Central memory CD4-positive, alpha-beta T cell (primary cell): ENCODE measurements at regions not wholly inside any gene's neighbourhood (a gene's known extent, or its start where the extent isn't known, plus 50 kb on each side); places are given as distances from the start of the nearest gene placed in this dataset.

Source experiments
- DNase-seq: peaks from one replicate; pipeline ENCODE4 v3.0.0; 2022

GRCh38 chr6:22078802-22079545 is 217.9 kb downstream of the PRL start:
- no peak for DNase-seq

GRCh38 chr6:22079783-22080182 is 217.1 kb downstream of the PRL start:
- no peak for DNase-seq

DNA sequence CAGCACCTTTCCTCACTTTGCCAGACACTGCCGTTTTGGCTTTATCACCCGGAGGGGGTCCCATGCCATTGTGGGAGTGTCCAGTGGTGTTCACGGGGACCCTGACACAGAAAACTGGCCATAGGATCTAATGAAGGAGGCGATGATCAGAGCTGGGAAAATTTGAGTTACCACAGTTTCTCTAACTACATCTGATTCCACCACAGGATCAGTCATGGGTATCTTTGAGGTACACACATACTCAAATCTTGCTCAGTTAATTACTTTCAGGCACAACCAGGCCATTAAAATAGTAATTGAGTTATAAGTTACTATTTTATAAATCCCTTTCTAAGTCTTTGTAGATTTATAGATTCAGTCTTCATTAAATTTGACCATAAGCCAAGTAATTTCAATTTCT is 215.1 kb downstream of the PRL start:
- DNase-seq, result no peak

- DNase-seq, result no peak
Observed at GRCh38 chr6:22082218-22082617, 214.6 kb downstream of the PRL start.

DNA sequence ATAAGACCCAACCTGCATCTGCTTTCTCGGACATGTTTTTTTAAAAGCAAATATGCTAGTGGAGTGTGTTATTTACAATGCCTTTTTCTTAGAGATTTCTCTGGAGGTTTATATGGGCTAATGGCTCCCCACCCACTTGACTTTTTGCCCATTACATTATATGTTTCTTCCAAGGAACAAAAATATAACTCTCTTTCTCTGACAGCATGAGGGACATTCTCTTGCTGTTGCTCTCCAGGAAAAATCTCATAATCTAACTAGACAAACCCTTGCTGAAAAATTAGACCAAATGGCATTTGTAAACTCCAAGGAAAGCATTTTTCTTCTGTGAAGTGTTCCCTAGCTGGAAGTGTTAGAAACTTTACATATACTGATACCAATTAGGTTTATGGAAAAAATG is 213.7 kb downstream of the PRL start:
- DNase-seq, result no peak

DNA sequence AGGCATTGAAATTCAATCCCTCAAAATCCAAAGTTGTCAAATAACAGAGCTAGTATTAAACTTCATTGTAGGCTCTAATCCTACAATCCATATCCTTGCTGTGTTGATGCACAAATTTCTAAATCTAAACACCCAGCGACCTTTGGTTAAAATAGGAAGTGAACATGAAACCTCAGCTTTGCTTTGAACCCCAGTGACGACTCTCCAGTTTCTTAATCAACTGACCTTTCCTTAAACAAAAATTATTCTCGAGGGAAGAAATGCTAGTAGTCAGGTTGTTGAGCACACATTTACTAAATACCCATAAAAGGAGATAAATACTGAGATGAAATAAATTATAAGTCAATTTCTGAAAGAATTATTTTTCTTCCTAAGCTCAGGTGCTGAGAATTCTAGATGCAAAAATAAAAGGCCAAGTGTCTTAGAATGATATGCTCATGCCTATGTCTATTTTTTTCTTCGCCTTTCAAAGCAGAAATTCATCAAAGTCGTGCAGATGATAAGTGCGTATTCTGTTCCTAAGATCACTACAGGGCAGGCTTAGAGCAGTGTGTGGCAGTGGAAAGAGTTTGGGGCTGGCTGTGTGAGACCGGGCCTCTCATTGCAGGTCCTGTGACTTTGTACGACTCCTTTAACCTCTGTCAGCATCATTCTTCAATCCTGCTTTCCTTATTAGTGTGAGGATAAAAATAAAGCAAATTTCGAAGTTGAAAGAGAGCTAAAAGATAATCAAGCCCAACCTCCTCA is 208.7 kb downstream of the PRL start:
- DNase-seq, result no peak

DNA sequence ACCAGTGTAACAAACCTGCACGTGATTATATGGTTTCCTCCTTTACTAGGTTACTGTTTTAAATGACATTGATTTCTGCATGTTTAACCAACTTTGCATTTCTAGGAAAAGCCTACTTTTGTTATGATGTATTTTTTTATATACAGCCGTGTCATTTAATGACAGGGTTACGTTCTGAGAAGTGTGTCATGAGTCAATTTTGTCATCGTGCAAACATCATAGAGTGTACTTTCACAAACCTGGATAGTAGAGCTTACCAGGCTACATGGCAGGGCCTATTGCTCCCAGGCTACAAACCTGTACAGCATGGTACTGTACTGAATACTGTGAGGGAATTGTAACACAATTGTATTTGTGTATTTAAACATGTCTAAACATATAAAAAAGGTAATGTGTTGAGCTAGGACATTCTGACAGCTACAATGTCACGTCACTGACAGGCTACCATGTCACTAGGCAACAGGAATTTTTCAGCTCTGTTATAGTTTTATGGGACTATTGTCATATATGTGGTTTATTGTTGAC is 205.3 kb downstream of the PRL start:
- no peak for DNase-seq

GRCh38 chr6:22095836-22096235 is 201.0 kb downstream of the PRL start:
- DNase-seq, result no peak

DNA sequence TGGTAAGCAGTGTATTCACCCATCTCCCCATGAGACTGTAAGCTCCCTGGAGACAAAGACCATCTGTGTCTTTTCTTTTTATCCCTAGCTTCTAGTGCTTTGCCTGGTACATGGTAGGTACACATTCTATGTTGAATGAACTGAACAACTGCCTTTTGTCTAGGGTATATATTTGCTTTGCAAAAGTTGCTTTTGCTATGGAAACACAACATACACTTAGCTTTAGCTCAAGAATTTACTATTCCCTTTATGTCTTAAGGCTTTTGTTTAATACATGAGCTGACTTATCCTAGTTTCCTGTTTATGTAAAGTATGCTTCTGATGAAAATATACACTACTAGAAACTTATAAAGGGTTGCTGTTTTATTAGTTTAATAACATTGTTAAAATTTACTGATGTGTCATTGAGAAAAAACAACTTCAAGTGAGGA is 198.2 kb downstream of the PRL start:
- no peak for DNase-seq

GRCh38 chr6:22099231-22099630 is 197.6 kb downstream of the PRL start:
- DNase-seq, result no peak

GRCh38 chr6:22099923-22100322 is 196.9 kb downstream of the PRL start:
- no peak for DNase-seq

DNA sequence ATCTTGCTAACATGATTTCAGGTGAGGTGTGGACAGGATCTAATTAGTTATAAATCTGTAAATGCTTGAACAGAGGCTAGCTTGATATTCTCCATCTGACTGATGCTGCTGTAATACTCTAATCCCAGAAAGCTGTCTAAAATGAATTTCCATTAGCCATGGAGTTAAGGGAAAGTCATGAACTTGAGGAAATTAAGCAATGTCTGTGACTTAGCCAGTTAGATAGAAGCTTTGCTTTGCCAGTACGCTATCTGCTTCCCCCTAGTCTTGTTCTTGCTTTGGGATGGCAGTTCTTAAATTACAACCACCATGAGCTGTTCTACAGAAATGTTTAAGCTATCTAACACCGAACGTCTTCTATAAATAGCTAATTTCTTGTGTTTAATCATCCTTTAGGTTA is 195.7 kb downstream of the PRL start:
- no peak for DNase-seq

GRCh38 chr6:22102671-22103070 is 194.2 kb downstream of the PRL start:
- DNase-seq, result no peak

DNA sequence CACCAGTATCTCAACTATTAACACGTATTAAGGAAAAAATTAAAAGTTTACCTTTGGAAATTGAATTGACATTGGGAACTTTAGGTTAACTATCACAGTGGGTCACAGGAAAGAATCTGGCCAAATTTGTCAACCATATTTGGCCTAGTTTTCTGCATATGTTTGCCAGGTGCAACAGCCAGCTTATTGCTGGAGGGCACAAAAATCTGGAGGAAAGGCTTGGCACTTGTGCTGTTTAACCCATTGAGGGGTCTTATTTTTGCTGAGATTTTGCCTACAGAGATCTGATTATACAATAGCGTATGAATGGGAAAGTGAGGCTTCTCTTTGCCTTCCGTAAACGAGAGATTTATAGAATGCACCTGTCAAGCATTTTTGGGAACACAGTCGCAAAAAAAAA is 190.4 kb downstream of the PRL start:
- DNase-seq, result no peak

- DNase-seq, result no peak
Observed at GRCh38 chr6:22106961-22107360, 189.9 kb downstream of the PRL start.

- DNase-seq, result no peak
Observed at GRCh38 chr6:22108199-22108598, 188.6 kb downstream of the PRL start.

- DNase-seq, result no peak
Observed at GRCh38 chr6:22110061-22110460, 186.8 kb downstream of the PRL start.

- no peak for DNase-seq
Observed at GRCh38 chr6:22112461-22112860, 184.4 kb downstream of the PRL start.

DNA sequence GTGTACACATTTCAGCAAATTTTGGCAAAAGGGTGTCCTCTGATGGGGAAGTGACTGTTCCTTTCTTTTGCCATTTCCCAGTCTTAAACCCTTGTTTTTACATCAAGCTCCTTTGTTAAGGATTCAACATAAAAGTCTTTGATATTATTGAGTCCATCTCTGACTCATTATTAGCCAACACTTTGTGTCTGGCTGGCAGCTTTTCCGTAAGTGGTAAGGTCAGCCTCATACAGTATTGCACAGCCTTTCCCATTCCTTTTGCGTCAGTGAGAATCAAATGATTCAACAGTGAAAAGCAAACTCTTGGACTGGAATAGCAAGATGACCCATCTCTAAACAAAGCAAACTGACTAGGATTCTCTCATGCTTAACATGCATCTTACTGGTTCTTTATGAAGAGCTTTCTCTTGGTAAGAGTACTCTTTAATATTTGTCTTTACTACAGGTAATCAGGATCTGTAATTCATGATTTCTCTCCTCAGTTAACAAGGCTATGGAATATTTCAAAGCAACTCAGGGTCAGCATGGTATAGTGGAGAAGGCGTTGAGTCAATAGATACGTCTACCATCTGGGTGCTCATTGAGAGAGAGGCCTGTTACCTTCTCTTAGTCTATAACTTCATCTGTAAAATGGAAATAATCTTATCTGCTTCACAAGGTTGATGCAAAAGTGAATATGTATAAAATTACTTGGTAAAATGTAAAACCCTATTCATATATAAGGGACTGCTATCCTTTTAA is 183.6 kb downstream of the PRL start:
- no peak for DNase-seq

DNA sequence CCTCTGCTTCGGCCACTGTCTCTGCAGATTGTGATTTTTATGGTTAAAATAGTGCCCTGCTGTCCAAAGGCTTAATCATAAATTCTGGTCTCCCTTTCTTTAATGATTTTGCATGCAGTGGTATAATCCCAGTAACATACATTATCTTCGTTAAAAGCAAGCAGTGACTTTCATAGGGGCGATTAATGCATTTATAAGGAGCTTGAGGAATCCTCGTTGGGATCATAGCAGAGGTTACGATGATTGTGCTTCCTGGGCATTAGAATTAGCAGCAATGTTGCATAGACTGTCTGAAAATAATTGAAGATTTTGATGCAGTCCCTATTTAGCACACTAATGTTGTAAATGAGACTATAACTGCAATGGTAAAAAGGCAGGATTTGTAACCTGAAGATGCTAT is 181.3 kb downstream of the PRL start:
- DNase-seq, result no peak

- no peak for DNase-seq
Observed at GRCh38 chr6:22117631-22118030, 179.2 kb downstream of the PRL start.

DNA sequence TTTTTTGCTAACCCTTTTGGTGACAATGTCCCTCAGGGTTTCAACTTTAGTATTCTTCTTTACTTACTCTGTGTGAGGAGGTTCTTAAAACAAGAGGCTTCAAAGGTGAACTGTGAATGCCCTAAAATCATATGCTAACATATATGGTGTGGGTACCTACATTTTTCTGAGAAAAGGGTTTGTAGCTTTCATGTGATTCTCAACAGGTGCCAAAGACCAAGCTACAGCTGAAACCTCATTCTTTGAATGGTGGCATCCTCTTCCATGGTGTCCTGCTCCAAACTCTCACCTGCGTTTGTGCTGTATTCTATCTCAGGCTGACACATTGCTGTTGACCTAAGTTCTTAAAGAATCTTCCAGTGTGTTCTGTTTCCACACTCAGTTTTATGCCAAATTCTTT is 177.3 kb downstream of the PRL start:
- DNase-seq, result no peak

DNA sequence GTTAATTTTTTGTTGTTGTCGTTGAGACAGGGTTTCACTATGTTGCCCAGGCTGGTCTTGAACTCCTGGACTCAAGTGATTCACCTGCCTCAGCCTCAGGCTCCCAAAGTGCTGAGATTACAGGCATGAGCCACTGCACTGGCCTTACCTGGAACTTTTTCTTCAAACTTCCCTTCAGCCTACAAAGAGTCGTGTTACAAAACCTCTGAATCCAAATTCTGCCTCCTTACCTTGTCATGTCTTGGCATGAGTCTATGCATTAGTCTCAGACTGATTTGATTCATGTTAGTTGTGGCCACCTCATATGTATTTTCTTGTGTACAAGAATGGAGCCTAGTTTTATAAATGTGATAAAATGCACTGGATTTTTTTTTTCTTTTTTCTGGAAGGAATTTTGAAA is 172.1 kb downstream of the PRL start:
- no peak for DNase-seq

DNA sequence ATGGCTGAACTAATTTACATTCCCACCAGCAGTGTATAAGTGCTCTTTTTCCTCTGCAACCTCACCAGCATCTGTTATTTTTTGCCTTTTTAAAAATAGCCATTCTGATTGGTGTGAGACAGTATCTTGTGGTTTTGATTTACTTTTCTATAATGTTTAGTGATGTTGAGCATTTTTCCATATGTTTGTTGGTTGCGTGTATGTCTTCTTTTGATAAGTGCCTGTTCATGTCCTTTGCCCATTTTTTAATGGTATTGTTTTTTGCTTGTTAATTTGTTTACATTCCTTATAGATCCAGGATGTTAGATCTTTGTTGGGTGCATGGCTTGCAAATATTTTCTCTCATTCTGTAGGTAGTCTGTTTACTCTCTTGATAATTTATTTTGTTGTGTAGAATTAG is 169.9 kb downstream of the PRL start:
- DNase-seq, result no peak
